GM19463 (cell line): ENCODE measurements at regions not wholly inside any gene's neighbourhood (a gene's known extent, or its start where the extent isn't known, plus 50 kb on each side); places are given as distances from the start of the nearest gene placed in this dataset.

Experiments used
- ATAC-seq: cut with Tn5 transposase; IDR thresholded peaks from one replicate; pipeline ENCODE4 v1.9.1; 2021; ENCODE audit warnings: mild to moderate bottlenecking, moderate library complexity; ENCODE audit not compliant: unreplicated experiment

DNA sequence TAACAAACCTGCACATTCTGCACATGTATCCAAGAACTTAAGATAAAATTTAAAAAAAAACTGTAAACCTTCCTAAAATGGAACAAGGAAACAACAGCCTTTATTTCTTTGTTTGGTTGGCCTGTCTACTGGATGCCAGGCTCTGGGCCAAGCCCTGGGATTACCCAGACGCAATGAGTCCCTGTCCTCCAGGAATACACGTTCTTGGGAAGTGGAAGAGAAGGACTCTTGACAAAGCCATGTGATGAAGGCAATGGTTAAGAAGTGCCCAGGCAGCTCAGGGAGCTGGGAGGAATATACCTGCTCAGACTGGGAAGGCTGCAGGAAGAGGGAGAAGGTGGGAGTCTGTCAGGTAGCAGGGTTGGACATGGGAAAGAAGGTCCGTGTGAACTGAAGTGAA, 115.4 kb downstream of the AXIN2 start:
- no peak for ATAC-seq

DNA sequence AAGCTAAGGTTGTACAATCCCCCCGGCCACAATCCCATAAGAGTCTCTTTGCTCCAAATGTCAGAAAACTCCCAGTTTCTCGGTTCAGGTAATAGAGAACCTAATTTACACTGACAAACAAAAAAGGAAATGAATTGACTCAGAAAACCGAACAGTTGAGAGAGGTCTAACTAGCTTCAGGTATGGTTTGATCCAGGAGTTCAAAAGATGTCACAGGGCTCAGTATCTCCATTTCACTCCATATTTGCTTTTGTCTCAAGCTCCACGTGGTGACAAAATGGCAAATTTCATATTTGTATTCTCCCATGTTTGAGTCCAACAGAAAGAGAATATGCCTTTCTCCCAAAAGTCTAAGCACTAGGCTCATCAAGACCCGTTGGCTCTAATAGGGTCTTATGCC, 117.4 kb downstream of the AXIN2 start:
- no peak for ATAC-seq

DNA sequence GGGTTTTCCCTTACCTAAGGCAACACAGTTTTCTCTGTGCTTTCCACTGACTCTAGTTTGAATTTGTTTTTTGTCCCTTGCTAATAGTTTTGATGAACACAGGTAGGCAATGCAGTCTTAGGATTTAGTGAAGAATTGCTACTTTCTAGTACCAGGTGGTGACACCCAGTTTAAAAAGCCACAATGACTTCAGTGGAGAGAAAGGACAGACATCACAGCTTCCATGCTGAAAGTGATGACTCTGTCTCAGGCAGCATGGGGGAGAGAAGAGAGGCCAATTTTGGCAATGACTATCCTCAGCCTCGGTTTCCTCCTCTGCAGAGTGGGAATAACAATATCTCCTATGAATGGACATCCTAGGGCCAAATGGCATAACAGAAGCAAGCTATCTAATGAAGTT, 118.8 kb downstream of the AXIN2 start:
- ATAC-seq: no peak

DNA sequence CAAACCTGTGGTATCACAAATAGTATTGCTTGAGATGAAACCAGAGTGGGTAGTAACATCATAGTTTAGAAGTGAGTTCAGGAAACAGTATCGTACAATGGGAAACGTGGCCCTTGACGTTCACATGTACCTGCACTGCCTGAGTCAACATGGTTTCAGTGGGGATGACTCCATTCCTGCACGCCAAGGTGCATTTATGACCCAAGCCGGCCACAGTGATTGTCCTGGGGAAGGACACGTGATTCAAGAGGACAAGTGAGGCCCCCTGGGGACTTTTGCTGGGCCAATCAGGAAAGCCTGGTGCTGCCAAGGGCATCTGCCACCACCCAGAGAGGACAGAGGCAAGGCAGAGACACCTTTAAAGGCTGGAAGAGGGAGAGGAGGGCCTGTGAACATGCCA, 119.2 kb downstream of the AXIN2 start:
- no peak for ATAC-seq

DNA sequence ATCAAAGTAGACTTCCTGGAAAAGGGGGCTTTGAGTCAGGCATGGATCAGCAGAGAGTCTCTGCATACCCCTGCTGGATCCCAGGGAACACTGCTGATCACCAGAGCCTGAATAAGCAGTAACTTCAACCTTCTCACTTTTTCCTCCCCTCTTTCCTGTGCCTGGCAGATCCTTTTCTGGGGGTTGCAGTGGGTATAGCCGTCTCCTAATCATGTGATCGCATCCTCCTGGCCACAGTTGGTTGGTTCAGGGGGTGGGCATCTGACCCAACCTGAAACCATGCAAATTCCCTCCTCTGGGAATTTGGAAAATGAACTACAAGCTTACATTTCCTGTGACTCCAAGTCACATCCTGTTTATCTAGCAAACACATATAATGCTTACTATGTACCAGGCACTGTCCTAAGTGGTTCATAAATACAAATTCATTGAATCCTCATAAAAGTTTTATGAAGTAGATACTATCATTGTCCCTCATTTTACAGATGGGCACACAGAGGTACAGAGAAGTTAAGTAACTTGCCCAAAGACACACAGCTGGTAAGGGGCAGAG, 120.3 kb downstream of the AXIN2 start:
- no peak for ATAC-seq

- ATAC-seq: no peak
Measured at GRCh38 chr17:65438708-65439294, 122.6 kb downstream of the AXIN2 start.

GRCh38 chr17:65438173-65438572, 123.3 kb downstream of the AXIN2 start:
- no peak for ATAC-seq

DNA sequence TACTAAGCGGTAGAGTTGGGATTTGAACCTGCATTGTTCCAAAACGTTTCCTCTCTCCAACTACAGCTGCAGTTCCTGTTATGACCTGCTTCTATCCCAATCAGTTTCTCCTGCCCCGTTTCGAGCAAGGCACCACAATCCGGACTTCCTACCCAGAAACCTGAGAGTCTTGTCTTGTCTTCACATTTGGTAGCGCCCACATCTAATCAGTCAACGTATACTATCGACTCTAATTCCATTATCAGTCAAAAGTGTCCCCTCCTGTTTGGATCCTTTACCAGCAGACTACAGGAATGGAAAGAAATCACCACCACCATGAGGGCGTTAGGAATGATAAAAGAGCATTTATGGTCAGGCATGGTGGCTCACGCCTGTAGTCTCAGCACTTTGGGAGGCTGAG, 124.6 kb downstream of the AXIN2 start:
- no peak for ATAC-seq

DNA sequence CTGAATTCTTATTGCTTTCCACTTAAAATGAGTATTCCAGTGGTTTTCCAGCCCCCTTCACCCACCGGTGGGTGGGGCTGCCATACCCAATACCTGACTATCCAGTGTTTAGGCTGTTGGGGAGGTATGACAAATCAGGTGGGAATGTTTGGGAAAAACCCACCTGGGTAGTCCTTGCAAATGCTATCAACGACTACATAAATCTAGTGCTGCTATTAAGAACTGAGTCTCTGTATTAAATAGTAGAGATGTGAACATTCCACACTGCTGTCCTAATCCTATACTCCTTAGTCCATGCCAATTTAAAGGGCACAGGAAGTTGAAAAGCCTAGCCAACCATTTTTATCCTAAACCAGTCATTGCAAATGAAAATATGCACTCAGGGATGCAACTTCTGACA, 126.6 kb downstream of the AXIN2 start:
- no peak for ATAC-seq

GRCh38 chr17:65434251-65434650, 127.2 kb downstream of the AXIN2 start:
- ATAC-seq: no peak

DNA sequence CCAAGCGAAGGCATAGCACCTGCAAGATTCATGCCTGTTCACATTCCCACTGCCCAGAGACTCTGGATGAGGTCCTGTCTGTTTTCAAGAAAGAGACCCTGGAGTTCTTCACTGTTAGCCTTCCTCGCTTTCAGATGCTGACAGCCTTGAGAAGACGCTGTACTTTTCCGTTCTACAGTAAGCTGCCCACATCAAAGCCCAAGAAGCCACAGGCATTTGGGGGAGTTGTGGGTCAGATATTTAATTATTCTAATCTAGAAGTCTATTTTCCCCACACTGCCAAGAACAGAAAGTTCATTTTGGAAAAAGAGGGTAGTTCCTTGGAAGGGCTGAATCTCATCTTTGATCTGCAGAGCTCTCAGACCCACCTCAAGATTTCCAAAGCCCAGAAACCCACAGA, 127.9 kb downstream of the AXIN2 start:
- no peak for ATAC-seq

- no peak for ATAC-seq
Measured at GRCh38 chr17:65433157-65433556, 128.3 kb downstream of the AXIN2 start.

- no peak for ATAC-seq
Measured at GRCh38 chr17:65431116-65431515, 130.3 kb downstream of the AXIN2 start.

- no peak for ATAC-seq
Measured at GRCh38 chr17:65430209-65430833, 131.1 kb downstream of the AXIN2 start.

- ATAC-seq: no peak
Measured at GRCh38 chr17:65423346-65424140, 137.9 kb downstream of the AXIN2 start.

- no peak for ATAC-seq
Measured at GRCh38 chr17:65418622-65419021, 142.8 kb downstream of the AXIN2 start.

- no peak for ATAC-seq
Measured at GRCh38 chr17:65417406-65418221, 143.8 kb downstream of the AXIN2 start.

GRCh38 chr17:65415991-65416390, 145.5 kb downstream of the AXIN2 start:
- no peak for ATAC-seq

DNA sequence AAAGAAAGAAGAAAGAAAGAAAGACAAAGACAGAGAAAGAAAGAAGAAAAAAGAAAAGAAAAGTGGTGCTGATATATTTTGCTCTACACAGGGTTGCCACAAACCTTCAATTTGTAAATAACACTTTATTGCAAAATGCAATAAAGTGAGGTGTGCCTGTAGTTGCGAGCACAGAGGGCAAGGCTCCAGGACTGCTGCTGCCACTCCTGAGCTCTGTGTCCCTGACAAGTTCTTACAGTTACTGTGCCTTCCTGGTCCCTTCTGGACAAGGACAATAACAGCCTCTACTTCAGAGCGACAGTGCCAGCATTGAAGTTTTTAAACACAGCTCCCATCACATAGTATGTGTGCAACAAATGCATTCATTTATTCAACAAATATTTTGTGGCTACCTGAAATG, 148.1 kb downstream of the AXIN2 start:
- no peak for ATAC-seq

DNA sequence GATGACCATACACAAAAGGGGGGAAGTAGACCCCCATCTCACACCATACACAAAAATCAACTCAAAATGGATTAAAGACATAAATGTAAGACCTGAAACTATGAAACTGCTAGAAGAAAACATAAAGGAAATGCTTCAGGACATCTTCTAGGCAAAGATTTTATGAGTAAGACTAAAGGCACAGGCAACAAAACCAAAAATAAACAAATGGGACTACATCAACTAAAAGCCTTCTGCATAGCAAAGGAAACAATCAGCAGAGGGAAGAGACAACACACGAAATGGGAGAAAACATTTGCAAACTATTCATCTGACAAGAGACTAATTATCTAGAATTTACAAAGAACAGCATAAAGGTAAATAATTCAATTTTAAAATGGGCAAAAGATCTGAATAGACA, 152.1 kb downstream of the AXIN2 start:
- ATAC-seq: no peak

DNA sequence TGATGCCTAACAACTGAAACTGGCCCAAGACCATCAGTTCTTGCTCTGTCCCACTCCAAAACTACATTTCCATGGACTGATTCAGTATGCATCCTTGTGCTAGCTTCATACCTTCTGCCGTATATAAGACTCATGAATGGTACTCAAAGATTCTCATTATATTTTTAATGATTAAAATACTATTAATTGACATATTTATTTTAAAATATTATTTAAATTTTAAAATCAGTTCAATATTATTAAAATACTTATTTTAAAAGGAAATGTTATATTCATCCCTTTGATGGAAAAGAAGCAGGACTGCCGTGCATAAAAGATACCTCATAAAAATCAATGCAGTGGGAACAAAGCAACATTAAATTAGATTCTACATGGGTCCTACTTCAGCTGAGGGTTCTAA, 153.4 kb downstream of the AXIN2 start:
- no peak for ATAC-seq
